ENCODE measurements at regions not wholly inside any gene's neighbourhood (a gene's known extent, or its start where the extent isn't known, plus 50 kb on each side); places are given as distances from the start of the nearest gene placed in this dataset.

DNA sequence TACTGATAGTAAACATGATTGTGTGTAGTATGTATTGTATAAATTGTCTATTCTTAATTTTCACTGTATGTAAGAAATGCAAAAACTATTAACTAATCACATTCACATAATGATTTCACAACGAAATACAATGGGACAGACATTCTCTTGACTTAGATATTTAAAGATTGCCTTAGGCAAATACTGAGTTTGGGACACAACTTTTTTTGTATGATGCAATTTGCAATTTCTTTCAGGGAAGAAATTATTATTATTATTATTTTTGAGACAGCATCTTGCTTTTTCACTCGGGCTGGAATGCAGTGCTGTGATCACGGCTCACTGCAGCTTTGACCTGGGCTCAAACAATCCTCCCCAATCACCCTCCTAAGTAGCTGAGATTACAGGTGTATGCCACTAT, 173.2 kb upstream of the TRIM24 start:
- no peak for DNase-seq (ENCODE audit: low read depth)
- CTCF ChIA-PET = interaction anchor here (1.3 kb wide), 1 partner anchor 29 kb away, joined by 3 read pairs; no protein-coding TSS in a partner anchor
- no peak overlapping the region for H3K4me3 ChIP-seq (ENCODE audit: low read depth, low read length)
- TF ChIP-seq, protein P1, sequence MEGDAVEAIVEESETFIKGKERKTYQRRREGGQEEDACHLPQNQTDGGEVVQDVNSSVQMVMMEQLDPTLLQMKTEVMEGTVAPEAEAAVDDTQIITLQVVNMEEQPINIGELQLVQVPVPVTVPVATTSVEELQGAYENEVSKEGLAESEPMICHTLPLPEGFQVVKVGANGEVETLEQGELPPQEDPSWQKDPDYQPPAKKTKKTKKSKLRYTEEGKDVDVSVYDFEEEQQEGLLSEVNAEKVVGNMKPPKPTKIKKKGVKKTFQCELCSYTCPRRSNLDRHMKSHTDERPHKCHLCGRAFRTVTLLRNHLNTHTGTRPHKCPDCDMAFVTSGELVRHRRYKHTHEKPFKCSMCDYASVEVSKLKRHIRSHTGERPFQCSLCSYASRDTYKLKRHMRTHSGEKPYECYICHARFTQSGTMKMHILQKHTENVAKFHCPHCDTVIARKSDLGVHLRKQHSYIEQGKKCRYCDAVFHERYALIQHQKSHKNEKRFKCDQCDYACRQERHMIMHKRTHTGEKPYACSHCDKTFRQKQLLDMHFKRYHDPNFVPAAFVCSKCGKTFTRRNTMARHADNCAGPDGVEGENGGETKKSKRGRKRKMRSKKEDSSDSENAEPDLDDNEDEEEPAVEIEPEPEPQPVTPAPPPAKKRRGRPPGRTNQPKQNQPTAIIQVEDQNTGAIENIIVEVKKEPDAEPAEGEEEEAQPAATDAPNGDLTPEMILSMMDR (IDR thresholded peaks at IDR 0.05; ENCODE audit: insufficient read depth, low read depth, low read length) = no peak
- POLR2A ChIA-PET = no interaction called here
- H3K36me3 ChIP-seq (ENCODE audit: control insufficient read depth, insufficient read depth, low read length) = no peaks in the 10 kb centered on the region
- no peaks in the 10 kb centered on the region for H3K27me3 ChIP-seq (ENCODE audit: control insufficient read depth, insufficient read depth, low read length)

DNA sequence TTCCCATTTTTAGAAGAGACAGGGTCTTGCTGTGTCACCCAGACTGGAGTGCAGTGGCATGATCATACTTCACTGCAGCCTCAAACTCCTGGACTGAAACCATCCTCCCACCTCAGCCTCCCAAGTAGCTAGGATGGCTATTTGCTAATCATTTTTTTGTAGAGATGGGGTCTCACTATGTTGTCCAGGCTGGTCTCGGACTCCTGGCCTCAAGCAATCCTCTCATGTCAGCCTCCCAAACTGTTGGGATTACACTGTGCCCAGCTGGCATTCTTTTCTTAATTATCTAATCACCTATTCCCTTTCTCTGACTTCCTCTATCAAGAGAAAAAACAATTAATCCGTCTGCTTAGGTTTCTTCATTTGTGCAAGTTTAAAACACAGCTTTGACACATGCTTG, 172.5 kb upstream of the TRIM24 start:
- Histone ChIP-seq H3K27me3 (ENCODE audit: control insufficient read depth, insufficient read depth, low read length) (no peaks in the 10 kb centered on the region), H3K4me3 (ENCODE audit: low read depth, low read length) (no peak overlapping the region), H3K36me3 (ENCODE audit: control insufficient read depth, insufficient read depth, low read length) (no peaks in the 10 kb centered on the region)
- DNase-seq (ENCODE audit: low read depth) = no peak
- TF ChIP-seq, protein P1 (IDR thresholded peaks at IDR 0.05; ENCODE audit: insufficient read depth, low read depth, low read length) = no peak
- ChIA-PET CTCF (interaction anchor here (0.7 to 1.3 kb wide), 2 partner anchors 28 to 73 kb away, joined by 3 read pairs; no protein-coding TSS in a partner anchor), POLR2A (no interaction called here)

DNA sequence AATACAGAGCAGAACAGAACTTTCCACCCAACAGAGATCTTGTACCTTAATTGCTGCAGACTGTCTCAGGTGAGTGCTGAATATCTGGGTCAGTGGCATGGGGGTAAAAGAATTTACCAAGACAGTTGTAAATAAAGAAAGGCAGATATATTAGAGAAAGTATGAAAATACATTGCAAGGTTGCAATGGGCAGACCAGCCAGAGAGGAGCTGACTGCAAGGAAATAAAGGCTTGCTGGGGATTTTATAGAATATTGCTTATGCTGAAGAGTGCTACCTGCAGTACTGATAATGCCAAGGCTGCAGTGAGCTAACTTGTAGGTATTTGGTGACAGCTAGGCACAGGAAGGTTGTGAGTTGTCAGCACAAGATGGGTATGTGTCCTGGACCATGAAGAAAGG, 171.0 kb upstream of the TRIM24 start:
- ChIA-PET CTCF (no interaction called here), POLR2A (no interaction called here)
- DNase-seq (ENCODE audit: low read depth) = no peak
- TF ChIP-seq, protein P1 (IDR thresholded peaks at IDR 0.05; ENCODE audit: insufficient read depth, low read depth, low read length) = no peak
- no peaks in the 10 kb centered on the region for H3K27me3 ChIP-seq (ENCODE audit: control insufficient read depth, insufficient read depth, low read length)
- no peak overlapping the region for H3K4me3 ChIP-seq (ENCODE audit: low read depth, low read length)
- H3K36me3 ChIP-seq (ENCODE audit: control insufficient read depth, insufficient read depth, low read length) = no peaks in the 10 kb centered on the region

DNA sequence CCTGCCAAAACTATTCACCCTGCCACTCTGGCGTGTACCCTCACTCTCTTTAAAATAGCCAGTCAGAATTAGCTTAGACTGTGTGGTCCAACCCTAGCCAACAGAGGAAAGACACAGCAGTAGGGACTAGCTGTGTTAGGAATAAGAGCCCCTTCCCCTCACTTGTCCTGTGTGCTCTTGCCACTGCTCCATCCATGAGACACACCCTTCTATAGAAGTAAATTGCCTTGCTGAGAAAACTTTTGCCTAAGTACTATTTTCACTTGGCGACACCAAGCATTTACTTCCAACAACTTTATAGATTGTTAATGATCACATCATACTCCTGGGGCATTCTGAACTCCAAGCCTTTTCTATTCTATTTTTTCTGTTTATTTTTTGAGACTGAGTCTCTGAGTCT, 170.2 kb upstream of the TRIM24 start:
- ChIA-PET POLR2A (no interaction called here), CTCF (no interaction called here)
- TF ChIP-seq, protein P1 (IDR thresholded peaks at IDR 0.05; ENCODE audit: insufficient read depth, low read depth, low read length) = no peak
- DNase-seq (ENCODE audit: low read depth) = no peak
- Histone ChIP-seq H3K4me3 (ENCODE audit: low read depth, low read length) (no peak overlapping the region), H3K27me3 (ENCODE audit: control insufficient read depth, insufficient read depth, low read length) (no peaks in the 10 kb centered on the region), H3K36me3 (ENCODE audit: control insufficient read depth, insufficient read depth, low read length) (no peaks in the 10 kb centered on the region)

DNA sequence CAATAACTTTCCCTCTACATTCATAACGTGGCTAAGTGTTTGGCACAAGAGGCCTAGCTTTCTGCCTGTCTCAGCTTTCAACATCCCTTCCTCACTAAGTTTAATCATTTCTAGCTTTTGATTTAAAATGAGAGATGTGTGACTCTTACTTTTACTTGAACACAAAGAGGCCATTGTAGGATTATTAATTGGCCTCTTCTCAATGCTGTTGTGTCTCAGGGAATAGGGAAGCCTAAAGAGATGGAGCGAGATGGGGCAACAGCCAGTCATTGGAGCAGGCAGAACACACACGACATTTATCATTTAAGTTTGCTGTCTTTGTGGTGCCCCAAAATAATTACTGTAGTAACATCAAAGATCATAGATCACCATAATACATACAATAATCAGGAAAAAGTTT, 167.1 kb upstream of the TRIM24 start:
- Histone ChIP-seq H3K27me3 (ENCODE audit: control insufficient read depth, insufficient read depth, low read length) (no peaks in the 10 kb centered on the region), H3K4me3 (ENCODE audit: low read depth, low read length) (no peak overlapping the region), H3K36me3 (ENCODE audit: control insufficient read depth, insufficient read depth, low read length) (no peaks in the 10 kb centered on the region)
- CTCF ChIA-PET = interaction anchor here (0.6 kb wide), 1 partner anchor 412 kb away, joined by 3 read pairs; no protein-coding TSS in a partner anchor
- no peak for DNase-seq (ENCODE audit: low read depth)
- TF ChIP-seq, protein P1 (IDR thresholded peaks at IDR 0.05; ENCODE audit: insufficient read depth, low read depth, low read length) = no peak
- POLR2A ChIA-PET = no interaction called here

Measured in BJ (cell line).